Dermis microvascular lymphatic vessel endothelial cell (primary cell): ENCODE measurements at regions not wholly inside any gene's neighbourhood (a gene's known extent, or its start where the extent isn't known, plus 50 kb on each side); places are given as distances from the start of the nearest gene placed in this dataset.
"Not testable (repeated sequence)": the region's sequence is repeated elsewhere in the genome, so short reads cannot be mapped to it uniquely, and the experiment has no call there.

Source experiments
- DNase-seq, 2 donors: peaks; one replicate each; pipeline versions ENCODE4 v3.0.0 to v3.0.0-alpha.2; 2010; ENCODE audit warnings: low read depth in 2 of 2

DNA sequence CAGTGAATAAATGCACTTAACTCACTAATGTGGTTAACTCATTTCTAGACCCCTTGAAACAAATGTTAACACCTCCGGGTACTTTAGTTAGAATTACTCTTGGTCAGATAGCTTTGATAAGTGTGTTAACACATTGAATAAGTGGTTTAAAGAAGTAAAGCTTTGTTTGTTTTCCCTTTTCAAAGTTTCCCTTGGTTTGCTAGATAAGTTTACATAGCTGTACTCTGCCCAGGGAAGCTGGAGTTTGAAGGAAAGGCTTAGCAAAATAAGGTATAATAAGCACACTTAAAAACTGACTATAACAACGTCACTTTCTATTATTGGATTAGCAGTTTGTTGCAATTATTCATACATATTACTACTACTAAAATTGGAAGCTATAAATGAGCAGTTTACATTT is 1233.9 kb upstream of the ADGRL2 start:
- DNase-seq, result no peak

DNA sequence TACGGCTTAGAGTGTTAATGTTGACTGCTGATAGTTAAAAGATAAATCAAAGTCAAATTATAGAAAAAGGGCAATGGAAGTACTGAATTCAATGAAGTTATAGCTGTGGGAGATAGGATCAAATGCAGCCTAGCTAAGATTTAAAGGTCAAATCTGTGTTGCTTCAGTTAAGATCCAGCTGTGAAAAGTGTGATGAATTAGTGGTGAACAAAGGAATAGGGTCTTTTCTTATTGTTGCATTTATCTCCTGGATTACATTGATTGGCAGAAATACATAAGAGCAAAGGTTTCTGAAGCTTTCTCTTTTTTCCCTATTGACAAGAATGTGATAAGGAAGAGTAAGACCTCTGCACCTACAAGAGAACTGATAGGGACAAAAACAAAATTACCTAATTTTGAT is 1234.6 kb upstream of the ADGRL2 start:
- DNase-seq, result no peak

DNA sequence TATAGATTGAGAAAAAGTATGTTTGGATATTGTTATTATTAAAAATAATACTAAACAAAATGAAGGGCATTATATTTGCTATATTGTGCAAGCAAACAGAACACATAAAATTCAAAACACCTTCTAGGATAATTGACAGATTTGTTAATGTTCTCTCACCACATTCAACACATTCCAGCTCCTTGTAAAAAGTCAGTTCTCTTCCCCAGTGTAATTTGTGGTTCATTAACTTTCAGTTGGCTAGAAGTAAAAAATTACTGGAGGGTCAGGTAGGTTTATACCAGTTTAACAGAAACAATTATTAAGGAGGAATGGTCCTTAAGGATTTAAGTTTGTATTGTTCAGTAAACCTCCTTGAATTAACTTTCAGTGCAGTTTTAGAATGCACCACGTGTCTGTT is 1235.3 kb upstream of the ADGRL2 start:
- DNase-seq, result no peak

DNA sequence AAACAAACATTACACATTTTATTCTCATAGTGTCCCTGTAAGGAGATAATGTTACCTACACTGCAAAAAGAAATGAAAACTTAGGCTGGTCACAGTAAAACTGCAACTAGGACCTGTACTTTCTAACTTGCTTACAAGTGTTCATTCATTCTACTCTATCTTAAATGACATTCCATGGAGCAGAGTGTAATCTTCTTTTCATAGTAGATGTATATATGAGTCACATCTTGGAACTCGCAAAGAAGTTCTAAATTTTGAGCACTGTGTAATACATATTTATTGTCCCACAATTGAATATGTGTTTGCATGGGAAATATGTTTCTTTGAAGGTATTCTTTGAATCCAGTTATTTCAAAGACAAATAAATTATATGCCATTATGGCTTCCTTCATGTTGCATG is 1258.5 kb upstream of the ADGRL2 start:
- DNase-seq, result no peak

DNA sequence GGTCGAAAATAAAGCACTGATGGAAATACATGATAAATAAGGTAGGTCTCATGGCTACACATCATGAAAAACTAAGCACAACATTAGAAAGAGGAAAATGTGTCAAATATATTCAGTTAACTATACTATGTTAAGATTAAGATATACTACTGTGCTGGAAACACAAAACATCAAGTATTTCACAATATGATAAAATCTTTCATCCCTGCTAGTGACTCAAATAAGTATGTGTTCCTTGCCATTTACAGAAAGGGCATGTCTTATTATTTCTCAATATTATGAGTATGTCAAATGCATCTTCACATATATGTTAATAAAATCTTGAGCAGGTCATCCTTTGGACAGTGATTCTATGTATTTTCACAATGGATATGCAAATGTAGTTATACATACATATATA is 1260.1 kb upstream of the ADGRL2 start:
- DNase-seq, result no peak

DNA sequence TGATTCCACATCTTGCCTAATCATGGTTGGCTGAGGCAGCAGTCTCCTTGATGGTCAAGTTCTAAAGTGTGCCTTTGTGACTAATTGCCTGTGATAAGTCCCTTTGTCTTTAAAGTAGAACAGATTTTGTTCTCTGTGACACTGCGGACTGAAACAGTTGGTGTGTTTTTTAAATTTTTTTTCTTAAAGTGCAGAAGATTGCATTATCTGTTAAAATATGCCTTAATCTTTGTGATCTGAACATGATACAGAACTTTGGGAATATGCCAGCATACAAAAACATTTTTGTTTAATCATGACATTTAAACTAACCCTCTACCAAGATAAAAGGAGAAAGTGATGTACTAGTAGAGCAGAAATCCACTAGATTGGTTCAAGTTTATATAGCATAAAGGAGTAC is 1260.6 kb upstream of the ADGRL2 start:
- no peak for DNase-seq

DNA sequence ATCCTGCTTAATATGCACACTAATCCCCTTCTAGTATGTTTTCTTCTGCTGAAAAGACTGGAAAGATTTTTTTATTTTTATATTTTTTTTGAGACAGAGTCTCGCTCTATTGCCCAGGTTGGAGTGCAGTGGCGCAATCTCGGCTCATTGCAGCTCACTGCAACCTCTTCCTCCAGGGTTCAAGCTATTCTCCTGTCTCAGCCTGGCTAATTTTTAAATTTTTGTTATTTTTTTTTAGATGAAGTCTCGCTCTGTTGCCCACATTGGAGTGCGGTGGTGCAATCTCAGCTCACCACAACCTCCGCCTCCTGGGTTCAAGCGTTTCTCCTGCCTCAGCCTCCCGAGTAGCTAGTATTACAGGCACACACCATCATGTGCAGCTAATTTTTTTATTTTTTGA is 1261.4 kb upstream of the ADGRL2 start:
- DNase-seq, result not testable (repeated sequence)

DNA sequence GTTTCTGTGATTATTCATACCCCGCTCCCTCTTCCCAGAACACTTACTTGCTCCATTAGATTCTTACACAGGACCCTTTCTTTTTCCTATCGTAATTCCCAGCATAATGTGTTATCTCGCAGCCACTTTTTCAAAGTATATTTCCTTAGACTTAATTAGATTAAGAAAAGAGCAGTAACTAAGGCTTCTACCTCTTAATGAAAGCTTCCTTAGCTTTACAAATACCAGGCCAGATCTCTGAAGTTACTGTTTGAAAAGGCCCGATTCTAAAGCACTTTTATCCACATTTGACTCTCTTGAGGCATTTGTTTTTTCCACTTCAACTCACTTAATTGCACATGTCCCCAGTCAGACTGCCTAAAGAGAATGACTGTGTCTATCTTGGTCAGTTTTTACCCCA is 1264.3 kb upstream of the ADGRL2 start:
- no peak for DNase-seq

DNA sequence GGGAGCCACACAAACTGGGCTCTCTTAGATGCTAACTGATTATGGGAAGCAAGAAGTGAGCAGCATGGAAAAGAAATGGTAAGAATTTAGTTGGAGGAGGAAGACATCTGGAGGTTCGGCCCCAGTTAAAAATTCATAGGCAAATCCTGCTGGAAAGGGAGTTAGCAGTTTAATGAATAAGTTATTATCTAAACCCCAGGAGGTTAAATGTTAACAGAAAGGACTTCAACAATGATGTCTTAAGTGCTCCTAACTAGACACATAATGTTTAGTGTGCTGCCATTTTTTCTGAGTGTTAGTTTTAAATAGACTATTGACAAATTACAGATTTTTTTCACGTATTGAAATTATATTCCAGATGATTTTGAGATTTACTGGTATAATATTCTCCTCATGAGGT is 1265.3 kb upstream of the ADGRL2 start:
- DNase-seq, result no peak

DNA sequence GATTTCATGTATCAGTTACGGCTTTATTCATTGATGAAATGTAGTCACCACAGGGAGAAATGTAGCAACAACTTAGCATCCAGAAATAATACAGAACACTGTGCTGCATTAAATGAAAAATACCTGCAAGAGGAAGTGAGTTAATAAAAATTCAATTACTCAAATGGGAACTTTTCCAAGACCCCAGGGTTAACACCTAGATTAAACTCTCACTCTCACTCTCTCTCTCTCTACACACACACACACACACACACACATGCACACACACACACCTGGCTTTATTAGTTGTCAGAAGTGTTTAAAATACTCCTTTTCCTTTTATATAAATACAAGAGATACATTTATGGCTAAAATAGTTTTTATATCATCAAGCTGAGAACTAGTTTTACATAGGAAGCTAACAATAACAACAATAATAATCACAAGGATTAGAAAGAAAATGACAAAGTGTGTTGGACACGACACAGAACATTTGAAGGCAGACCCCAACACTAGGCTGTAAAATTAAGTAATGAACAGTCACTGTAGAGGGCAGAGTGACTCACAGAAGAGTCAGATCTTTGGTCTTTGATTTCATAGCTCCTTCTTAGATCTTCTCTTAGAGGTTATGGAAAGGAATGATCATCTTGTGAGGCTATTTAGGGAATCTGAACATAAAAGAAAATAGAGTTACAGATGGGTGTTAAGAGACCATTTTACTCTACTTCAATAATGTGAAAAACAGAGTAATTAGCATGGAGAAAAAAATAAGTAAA is 1266.0 kb upstream of the ADGRL2 start:
- no peak for DNase-seq

DNA sequence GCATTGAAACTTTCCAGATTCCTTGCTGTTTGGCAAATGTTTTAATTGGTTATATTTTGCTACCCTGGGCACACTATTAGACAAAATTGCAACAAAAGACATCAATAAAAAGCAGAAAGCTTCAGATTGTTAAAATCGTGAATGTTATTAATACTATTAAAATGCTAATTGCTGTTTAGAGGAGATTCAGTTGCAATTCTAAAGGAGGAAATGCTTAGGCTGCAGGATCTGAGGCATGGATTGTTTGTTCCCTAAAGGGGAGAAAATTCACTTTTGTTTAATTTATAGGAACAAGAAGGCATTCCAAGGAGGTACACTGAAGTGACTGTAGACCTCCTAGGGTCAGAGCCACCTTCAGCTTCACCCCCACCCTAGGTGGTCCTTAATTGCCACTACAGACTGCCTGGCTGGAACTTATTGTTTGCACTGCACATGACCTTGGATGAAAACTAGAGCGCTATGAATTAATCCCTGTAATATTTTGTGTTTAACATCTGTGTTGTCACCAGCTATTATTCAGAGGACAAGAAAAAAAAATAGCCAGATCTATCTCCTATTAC is 1266.9 kb upstream of the ADGRL2 start:
- no peak for DNase-seq

DNA sequence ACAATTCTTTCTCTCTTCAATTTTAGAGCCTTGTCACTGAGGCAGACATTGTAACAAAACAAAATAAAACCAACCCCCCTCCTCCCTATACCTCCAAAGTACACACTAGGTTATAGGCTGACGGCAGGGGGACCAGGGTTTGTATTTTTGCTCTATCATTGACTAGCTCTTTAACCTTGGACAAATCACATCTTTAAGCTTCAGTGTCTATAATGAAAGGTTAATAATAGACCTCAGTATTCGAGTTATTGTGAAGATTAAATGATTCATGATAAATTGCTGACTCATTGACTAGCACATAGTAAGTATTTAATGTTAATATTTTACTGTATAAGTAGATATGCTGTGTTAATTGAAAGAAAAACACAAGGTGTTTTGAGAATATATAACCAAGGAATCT is 1267.6 kb upstream of the ADGRL2 start:
- no peak for DNase-seq

DNA sequence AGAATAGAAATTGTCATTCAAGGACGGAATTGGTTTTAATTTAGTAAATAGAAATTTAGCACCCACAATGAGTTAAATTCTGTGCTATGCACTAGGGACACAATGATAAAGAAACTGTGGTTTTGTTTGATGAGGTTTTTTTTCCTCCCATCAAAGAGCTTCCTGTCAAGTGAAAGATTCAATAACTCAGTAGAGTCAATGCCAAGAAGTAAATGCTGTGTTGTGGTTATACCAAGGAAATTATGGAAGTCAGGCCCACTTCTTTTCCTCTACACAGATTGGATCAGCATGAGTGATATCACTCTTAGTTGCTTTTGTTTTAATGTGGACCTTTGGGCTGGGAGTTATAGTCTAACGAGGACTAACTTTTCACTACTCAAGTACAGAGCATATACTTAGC is 1269.6 kb upstream of the ADGRL2 start:
- no peak for DNase-seq

DNA sequence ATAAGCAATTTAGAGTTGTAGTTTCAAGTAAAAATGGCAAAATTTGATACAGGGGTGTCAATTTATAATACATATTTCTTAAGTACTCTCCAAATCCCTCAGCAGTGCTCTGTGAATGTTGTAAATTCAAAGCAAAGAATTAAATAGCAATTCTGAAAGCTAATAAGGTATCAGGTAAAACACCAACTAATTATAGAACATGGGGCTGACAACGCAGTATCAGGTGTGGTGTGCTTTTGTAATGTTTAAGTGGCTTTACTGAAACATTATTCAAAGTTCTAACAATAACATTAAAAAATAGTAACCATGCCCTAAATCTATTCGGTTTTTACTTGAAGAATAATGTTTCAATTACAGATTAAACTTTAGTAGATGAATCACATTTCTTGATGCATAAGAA is 1271.2 kb upstream of the ADGRL2 start:
- no peak for DNase-seq

DNA sequence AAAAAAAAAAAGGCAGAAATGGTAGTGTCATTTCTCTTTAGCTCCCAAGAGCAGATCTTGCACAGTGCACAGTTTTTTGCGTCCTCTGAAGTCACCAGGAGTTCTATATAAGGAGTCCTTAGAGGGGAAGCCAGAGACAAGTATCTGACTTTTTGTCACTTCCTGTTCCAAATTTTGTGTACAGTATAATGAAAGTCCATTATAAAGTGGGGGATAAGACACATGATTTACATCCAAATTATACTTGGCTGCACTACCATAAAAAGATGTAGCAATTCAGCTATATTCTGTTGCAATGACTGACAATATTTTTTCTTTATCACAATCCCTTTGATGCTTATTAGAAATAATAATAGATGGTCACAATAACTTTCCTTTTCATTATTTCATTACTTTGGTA is 1276.9 kb upstream of the ADGRL2 start:
- no peak for DNase-seq

DNA sequence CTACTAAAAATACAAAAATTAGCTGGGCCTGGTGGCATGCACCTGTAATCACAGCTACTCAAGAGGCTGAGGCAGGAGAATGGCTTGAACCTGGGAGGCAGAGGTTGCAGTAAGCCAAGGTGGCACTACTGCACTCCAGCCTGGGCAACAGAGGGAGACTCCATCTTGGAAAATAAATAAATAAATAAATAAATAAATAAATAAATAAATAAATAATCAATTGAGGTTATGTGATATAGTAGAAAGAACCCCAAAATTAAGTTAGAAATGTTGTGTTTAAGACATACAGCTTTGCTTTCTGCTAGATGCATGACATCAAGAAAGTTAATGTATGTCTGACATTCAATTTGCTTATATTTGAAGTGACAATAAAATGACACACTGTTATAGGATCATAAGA is 1277.7 kb upstream of the ADGRL2 start:
- not testable (repeated sequence) for DNase-seq

DNA sequence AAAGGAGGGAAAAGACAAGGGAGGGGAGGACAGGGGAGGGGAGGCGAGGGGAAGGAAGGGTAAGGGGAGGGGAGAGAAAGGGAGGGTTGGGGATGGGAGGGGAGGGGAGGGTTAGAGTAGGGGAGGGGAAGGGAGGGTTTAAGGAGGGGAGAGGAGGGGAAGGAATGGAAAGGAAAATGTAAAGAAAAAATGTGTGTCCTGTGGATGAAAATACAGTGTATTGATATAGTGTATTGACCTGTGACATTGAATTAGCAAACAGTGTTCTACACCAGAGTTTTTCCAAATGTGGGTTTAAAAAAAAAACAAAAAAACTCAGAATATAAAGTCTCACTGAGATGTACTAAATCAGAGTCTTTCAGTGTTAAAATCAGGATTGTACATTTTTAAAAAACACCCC is 1279.8 kb upstream of the ADGRL2 start:
- no peak for DNase-seq

DNA sequence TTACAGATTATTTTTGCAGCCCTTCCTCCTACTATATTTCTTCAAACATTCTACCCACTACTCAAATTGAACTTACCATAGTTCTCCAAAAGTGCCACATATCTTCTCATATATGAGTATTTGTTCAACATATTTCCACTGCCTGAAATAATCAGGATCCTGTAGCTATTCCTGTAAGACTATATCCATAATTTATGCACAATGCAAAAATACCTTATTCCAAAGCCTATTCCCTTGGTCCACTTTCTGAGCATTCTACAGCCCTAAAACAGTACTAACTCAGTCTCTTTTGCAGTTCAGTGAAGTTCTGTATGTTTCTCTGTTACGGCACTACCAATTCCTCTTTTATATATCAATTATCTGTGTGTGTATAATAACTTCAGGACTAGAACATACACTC is 1283.7 kb upstream of the ADGRL2 start:
- DNase-seq, result no peak

DNA sequence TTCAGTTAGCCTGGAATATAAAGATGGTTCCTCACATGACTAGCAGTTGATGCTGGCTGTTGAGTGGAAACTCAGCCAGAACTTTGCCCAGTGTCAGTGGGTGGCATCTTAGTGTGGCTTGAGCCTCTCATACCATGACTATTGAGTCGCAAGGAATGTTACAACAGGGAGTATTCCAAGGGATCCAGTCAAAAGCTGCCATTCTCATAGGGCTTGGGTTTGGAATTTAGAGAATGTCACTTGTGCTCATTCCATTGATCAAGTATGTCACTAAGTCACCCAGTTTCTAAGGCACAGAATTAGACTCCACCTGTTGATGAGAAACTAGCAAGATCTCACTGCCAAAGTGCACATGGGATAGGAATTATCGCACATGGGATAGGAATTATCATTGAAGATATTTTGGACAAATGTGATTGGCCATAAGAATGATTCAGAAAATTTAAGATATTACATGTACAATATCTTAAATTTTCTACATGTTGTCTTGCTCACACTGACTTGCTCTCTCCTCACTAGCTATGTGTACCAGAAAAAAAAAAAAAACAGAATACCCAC is 1290.7 kb upstream of the ADGRL2 start:
- DNase-seq, result no peak

DNA sequence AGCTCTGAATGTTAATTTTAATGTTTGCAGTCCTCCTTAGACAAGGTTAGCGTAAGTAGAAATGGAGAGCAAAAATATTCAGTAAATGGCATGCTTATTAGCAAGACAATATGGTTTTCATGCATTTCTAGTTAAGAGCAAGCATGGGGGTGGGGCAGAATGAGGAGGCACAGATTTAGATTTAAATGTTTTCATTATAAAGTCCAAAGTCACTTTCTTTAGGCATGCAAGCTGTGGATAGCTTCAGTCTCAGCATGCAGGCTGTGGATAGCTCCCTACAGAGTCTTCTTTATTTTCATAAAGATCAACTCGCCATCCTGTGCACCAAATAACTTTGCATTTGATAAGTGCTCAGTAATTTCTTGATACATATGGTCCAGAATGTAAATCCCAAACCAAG is 1294.5 kb upstream of the ADGRL2 start:
- DNase-seq, result no peak

DNA sequence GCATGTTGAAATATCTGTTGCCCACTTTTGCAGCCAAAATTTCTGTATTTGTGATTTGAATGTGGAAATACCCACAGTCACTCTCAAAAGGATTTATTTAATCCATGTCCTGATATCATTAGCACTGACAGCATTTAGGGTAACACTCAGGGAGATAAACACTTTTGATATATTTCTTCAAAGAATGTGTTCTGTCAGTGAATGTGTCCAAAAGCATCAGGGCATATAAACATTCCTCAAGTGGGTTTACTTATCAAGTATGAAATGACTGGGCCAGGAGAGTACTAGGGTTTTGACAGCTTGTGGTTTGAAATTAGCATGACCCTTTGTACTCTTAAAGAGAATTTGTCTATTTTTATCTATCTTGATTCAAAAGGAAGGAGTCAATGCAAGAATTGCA is 1302.1 kb upstream of the ADGRL2 start:
- no peak for DNase-seq

DNA sequence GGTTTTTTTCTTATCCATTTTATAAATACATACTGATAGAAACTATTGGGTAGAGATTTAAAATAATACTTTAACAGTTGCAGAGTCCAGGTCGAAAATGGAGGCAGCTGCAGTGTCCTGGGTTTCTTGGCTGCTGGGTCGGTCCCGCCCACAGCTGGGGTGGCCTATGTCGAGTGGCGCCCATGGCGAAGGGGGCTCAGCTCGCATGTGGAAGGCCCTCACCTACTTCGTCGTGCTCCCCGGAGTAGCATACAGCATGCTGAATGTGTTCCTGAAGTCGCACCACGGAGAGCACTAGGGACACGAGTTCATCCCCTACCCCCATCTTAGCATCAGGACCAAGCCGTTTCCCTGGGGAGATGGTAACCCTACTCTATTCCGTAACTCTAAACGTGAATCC is 1304.9 kb upstream of the ADGRL2 start:
- DNase-seq, result no peak

DNA sequence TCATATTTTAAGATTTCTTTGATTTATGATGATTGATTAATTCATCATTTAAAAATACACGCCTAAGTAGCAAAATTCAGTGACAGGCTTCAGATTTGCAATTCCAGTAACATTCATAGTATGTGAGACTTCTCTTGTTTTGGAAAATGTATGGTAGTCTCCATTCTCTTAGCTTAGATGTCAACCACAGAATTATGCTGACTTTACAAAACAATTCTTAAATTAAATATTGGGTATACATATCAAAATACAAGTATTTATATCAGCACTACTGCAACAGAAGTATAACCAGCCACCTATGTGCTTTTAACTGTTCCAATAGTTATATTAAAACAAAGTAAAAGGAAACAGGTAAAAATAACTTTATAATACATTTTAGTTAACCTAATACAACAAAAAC is 1328.6 kb upstream of the ADGRL2 start:
- no peak for DNase-seq

DNA sequence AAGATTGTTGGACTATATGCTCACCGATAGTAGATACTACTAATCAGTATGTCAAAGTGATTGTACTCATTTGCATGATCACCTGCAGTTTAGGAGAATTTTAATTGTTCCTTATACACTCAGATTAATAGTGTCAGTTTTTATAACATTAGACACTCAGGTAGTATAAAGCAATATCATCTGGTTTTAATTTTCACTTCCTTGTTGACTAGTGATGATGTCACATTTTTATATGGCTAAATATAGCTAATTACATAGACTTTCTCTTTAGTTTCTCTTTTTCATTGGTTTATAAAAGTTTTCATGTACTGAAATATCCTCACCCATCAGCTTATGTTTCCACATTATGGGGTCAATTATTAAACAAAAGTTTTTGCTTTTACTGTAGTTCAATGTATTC is 1332.4 kb upstream of the ADGRL2 start:
- DNase-seq, result no peak
